Urothelium cell line (cell line): ENCODE measurements at regions not wholly inside any gene's neighbourhood (a gene's known extent, or its start where the extent isn't known, plus 50 kb on each side); places are given as distances from the start of the nearest gene placed in this dataset.
"Not testable (repeated sequence)": the region's sequence is repeated elsewhere in the genome, so short reads cannot be mapped to it uniquely, and the experiment has no call there.

ENCODE experiments used
- DNase-seq: peaks from one replicate; pipeline ENCODE4 v3.0.0; 2011; ENCODE audit warnings: low spot score, mixed read lengths
- FAIRE-seq: peaks from 2 replicates; lab custom pipeline; 2011; peaks lifted over from hg19 to GRCh38; lab: Jason Lieb, UNC

- FAIRE-seq, DNase-seq: not testable (repeated sequence)
Observed at GRCh38 chr6:170213637-170214018, 77.2 kb downstream of the DLL1 start.

DNA sequence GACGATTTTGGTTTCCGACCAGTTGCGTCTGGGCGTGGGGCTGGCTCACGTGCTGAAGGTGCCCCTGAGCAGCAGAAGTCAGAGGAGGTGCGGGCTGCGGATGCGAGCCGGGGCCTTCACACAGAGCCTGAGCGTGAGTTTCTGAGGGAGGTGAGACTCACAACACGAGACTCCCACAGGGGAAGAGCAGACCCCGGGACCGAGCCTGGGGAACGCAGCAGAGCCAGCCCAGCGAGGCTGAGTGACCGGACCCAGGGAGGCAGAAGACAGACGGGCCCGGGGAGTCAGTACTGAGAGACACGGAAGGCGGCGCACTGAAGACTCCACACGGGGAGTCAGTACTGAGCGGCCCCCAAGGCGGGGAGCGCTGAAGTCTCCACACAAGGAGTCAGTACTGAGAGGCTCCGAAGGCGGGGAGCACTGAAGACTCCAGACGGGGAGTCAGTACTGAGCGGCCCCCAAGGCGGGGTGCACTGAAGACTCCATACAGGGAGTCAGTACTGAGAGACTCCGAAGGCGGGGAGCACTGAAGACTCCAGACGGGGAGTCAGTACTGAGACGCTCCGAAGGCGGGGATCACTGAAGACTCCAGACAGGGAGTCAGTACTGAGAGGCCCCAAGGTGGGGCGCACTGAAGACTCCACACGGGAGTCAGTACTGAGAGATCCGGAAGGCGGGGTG is 77.8 kb downstream of the DLL1 start:
- no peak for FAIRE-seq
- DNase-seq, result no peak

- FAIRE-seq, result no peak
- DNase-seq, result no peak
Observed at GRCh38 chr6:170212051-170212756, 78.7 kb downstream of the DLL1 start.

DNA sequence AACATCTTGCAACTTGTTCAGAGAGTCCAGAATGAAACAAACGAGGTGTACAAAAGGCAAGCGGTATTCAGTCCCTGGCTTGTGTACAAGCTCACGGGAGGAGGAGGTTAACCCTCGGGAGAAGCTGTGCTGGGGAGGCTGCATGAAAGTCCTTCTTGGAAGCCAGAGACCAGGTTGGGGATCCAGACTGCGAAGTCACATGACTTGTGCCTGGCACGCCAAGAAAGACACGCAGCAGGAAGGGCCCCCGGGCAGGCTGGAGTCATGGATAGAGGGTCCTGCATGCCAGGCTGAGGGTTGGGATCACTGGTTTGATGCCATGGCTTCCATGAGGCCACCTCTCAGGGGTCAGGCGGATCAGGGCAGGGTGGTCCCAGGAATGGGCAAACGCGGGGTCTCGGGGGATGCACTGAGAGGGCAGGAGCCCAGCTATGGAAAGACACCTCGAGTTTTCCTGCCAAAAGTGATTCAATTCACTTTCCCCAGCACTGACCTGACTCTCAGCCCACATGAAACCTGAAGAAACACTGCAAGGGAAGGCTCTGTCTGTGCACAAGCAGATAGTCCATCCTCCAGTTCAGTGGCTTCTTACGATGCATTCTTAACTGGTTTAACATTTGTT is 79.4 kb downstream of the DLL1 start:
- FAIRE-seq (no peak), DNase-seq (no peak)

DNA sequence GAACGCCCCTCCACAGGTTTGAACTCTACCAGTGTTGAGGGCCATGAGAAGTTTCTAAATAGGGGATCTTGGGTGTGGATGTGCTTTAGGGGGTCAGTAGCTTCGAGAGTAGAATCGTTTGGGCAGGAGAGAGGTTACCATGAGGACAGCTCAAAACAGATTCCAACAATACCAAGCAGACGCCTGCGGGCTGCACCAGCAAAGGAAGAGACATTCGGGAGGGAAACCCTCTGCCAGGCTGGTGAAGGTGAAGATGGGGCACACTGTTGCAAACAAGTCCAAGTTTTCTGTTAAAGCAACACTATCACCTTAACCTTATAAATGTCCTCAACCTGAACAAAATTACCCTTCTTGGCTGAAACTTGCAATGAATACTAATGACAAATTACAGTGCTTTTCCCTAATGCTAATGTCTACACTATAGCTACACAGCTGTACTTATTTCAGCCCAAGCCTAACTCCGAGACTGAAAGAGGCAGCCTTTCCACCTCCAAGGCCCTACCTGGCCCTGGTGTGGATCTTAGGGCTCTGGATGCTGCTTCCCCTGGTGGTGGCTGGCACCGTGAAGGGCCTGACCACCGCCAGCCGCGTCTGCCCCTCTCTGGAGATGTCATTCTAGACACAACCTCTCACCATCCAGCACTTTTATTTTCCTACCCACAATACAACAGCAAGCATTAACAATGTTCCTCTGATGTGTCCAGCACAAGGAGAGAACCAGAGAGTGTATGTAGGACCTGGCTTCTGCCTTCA is 80.1 kb downstream of the DLL1 start:
- no peak for DNase-seq
- FAIRE-seq, result no peak

DNA sequence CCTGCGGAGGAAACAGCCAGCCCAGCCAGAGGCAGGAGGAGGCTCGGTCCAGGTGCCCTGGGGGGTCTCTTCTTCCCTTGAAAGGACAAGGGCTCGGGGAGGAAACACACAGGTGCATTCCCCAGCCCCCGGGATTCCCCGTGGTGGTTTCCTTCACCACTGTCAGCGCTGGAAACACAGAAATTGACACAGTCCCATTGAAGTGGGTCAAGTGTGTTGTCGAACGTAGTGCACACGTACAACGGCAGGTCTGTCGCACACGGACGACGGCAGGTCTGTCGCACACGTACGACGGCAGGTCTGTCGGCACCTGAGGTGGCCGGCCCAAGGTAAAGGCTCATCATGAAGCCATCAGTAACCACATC is 80.9 kb downstream of the DLL1 start:
- FAIRE-seq (no peak), DNase-seq (no peak)

GRCh38 chr6:170209354-170210025 is 81.4 kb downstream of the DLL1 start:
- DNase-seq (no peak), FAIRE-seq (no peak)

- DNase-seq (no peak), FAIRE-seq (no peak)
Observed at GRCh38 chr6:170208651-170209353, 82.1 kb downstream of the DLL1 start.

DNA sequence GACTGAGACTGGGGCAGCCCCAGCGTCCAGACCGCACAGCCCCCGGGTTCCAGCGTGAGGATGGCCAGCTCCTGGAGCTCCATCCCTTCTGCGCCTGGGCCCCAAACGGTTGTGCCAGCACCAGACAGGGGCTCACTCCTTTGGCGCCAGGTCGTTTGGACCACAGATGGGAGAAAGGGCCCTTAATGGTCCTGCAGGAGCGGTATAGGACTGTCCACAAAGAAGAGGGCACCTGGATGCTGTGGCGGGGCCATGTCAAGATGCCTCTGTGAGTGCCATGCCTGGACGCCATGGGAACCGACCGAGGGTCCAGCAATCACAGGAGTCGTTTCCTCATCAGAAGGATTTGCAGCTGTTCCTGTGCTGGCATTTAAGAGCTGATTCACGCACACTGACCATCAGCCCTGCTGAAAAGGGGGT is 82.7 kb downstream of the DLL1 start:
- no peak for DNase-seq
- no peak for FAIRE-seq

GRCh38 chr6:170207586-170208181 is 83.2 kb downstream of the DLL1 start:
- DNase-seq (no peak), FAIRE-seq (no peak)

GRCh38 chr6:170206851-170207431 is 83.9 kb downstream of the DLL1 start:
- no peak for FAIRE-seq
- no peak for DNase-seq

GRCh38 chr6:170206317-170206621 is 84.6 kb downstream of the DLL1 start:
- FAIRE-seq, result no peak

DNA sequence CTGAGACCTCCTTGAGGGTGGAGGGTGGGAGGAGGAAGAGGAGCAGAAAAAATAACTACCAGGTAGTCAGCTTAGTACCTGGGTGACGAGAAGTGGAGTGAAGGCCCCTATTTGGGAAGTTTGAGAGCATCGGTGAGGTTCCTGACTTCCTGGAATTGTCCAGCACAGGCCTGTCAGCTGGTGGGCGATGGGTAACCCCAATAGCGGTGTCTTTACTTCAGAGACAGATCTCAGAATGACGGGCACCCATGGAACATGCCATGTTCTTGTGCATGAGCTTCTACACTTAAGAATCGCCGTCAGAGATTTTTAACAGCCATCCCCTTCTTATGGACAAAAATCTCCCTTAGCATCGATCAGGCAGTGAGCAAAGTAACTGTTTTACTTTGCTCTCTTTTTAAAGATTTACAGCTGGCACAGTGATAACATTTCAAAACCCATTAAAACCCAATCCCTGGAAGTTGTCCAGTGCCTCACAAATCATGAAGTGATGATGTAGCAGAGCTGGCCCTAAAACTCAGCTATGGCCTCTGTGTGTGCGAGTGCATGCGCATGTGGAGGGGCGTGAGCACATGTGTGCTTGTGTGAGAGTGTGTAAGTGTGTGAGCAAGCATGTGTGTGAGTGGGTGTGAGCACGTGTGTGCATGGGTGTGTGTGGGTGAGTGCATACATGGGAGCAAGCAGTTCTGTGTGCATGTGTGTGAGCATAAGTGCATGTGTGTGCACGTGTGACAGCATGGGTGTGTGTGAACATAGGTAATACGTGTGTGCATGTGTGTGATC is 85.2 kb downstream of the DLL1 start:
- peak; percentile 94 for FAIRE-seq

More at GRCh38 chr6:170206317-170206621, 84.6 kb downstream of the DLL1 start:
- no peak for DNase-seq

GRCh38 chr6:170205126-170205525 is 85.8 kb downstream of the DLL1 start:
- DNase-seq, result no peak
- FAIRE-seq, result peak; percentile 65

More for the DNA sequence above, 85.2 kb downstream of the DLL1 start:
- DNase-seq, result no peak

GRCh38 chr6:170203212-170203611 is 87.7 kb downstream of the DLL1 start:
- DNase-seq (no peak), FAIRE-seq (no peak)

DNA sequence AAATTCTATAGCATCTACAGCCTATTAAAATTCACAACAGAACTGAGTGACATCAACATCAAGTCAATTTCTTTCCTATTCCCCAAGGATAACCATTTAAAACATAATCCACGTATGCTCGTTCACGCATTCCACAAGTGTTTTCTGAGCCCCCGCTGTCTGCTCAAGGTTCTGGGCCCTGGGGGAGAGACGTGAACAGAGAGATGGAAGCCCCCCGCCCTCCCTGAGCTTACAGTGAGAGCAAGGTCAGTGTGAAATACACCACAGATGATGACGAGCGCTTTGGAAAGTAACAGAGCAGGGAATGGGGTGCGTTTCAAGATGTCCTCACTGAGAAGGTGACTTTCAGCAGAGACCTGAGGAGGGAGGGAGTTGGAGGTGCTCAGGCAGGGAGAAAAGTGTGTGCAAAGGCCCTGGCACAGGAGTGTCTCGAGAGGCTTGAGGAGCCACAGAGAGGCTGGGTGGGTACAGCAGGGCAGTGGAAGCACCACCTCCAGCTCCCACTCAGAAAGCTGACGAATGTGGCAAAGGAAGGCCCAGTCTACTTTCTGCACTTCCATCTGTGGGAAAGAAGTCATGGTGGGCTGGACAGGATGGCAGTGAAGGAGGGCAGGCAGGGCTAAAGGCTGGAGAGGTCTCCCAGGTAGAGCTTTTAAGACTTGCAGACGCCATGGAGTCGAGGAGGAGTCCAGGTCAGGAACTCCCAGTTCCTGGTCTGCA is 88.3 kb downstream of the DLL1 start:
- no peak for FAIRE-seq
- DNase-seq, result no peak

DNA sequence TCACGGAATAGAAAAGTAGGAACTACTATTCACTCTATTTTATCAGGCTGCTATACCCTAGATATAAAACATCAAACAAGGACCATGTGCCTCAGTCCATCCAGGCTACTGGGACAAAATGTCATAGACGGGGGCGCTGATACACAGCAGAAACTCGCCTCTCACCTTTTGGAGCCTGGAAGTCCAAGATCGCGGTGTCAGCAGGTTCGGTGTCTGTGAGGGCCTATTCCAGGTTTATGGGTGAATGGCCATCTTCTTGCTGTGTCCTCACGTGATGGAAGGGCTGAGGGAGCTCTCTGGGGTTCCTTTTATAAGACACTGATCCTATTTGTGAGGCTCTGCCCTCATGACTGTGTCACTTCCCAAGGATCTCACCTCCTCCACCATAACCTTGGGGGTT is 89.5 kb downstream of the DLL1 start:
- FAIRE-seq, result no peak
- DNase-seq, result no peak

DNA sequence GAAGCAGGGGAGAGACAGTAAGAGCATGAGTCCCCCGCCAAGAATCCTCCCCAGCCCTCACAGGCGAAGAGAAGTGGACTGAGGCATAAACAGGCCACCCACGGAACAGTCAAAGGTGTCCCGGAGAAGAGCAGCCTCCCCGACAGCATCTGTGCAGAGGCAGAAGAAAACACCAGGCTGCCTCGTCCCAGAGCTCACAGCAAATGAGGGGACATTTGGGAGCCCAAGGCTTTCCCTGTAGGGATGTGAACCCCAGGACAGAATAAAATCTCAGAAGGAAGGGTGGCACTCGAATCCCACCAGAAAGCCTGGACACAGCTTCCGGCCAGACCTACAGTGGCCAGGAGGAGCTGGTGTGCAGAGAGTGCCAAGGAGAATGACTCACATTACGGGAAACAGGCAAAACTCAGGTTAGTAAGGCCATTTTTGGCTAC is 90.4 kb downstream of the DLL1 start:
- FAIRE-seq (peak; percentile 35), DNase-seq (peak; percentile 67)
